Ascending aorta (tissue), 2 donors: ENCODE measurements at regions not wholly inside any gene's neighbourhood (a gene's known extent, or its start where the extent isn't known, plus 50 kb on each side); places are given as distances from the start of the nearest gene placed in this dataset.

Experiments
- DNase-seq, 2 donors: peaks; one replicate each; pipeline ENCODE4 v3.0.0-alpha.2; 2019; ENCODE audit warnings: low spot score in 2 of 2
- H3K27ac ChIP-seq, 2 donors: fragments of 200-600 bp; sonication (generic); one replicate each; pipeline ENCODE4 v1.5.1; 2016 to 2017; ENCODE audit warnings: mild to moderate bottlenecking in 1 of 2
- H3K27me3 ChIP-seq: fragments of 200-600 bp; sonication (generic); one replicate; pipeline ENCODE4 v1.5.1; 2017
- H3K36me3 ChIP-seq, 2 donors: fragments of 200-600 bp; sonication (generic); one replicate each; pipeline ENCODE4 v1.5.1; 2016
- H3K4me1 ChIP-seq, 2 donors: fragments of 200-600 bp; sonication (generic); one replicate each; pipeline ENCODE4 v1.5.1; 2016 to 2017; ENCODE audit warnings: mild to moderate bottlenecking in 1 of 2
- H3K4me3 ChIP-seq, 2 donors: fragments of 200-600 bp; sonication (generic); one replicate each; pipeline ENCODE4 v1.5.1; 2016 to 2017; ENCODE audit warnings: mild to moderate bottlenecking in 1 of 2
- H3K9me3 ChIP-seq, 2 donors: fragments of 200-600 bp; sonication (generic); one replicate each; pipeline ENCODE4 v1.5.1; 2016
- CTCF ChIP-seq, 3 experiments: fragments of 200-600 bp in 2 of 3; fragments of 450-650 bp in 1 of 3; sonication (generic) in 2 of 3; IDR thresholded peaks; one replicate each; pipeline ENCODE4 v1.5.1; 2016 to 2019; ENCODE audit warnings: antibody characterized with exemption in 3 of 3, mild to moderate bottlenecking in 1 of 3, moderate library complexity in 1 of 3
- intact Hi-C: fragments of 100-400 bp; cut with DNase I; formaldehyde crosslinking; loops from one replicate; pipeline ENCODE4 v1.15.1; 2023

- no peaks in the 10 kb centered on the region for H3K4me1 ChIP-seq
- no peaks in the 10 kb centered on the region for H3K36me3 ChIP-seq
- DNase-seq = no peak
- TF ChIP-seq CTCF (IDR thresholded peaks at IDR 0.05) = no peak
- intact Hi-C loops = no loop called here
- H3K27ac ChIP-seq = no peak overlapping the region
- H3K9me3 ChIP-seq = no peaks in the 10 kb centered on the region
- H3K27me3 ChIP-seq = no peaks in the 10 kb centered on the region
- no peak overlapping the region for H3K4me3 ChIP-seq
Observed at GRCh38 chr1:194830387-194830786, 1644.0 kb upstream of the B3GALT2 start.

GRCh38 chr1:194829492-194829891 is 1643.1 kb upstream of the B3GALT2 start:
- Histone ChIP-seq H3K36me3 (no peaks in the 10 kb centered on the region), H3K27ac (no peak overlapping the region), H3K9me3 (no peaks in the 10 kb centered on the region), H3K4me1 (no peaks in the 10 kb centered on the region), H3K27me3 (no peaks in the 10 kb centered on the region), H3K4me3 (no peak overlapping the region)
- DNase-seq = no peak
- intact Hi-C loops = no loop called here
- no peak for TF ChIP-seq CTCF (IDR thresholded peaks at IDR 0.05)

GRCh38 chr1:194825382-194825781 is 1639.0 kb upstream of the B3GALT2 start:
- Histone ChIP-seq H3K9me3 (no peaks in the 10 kb centered on the region), H3K27me3 (no peaks in the 10 kb centered on the region), H3K36me3 (no peaks in the 10 kb centered on the region), H3K27ac (no peak overlapping the region), H3K4me3 (no peak overlapping the region), H3K4me1 (no peaks in the 10 kb centered on the region)
- no peak for TF ChIP-seq CTCF (IDR thresholded peaks at IDR 0.05)
- intact Hi-C loops = no loop called here
- DNase-seq = no peak

- Histone ChIP-seq H3K4me1 (no peaks in the 10 kb centered on the region), H3K9me3 (no peaks in the 10 kb centered on the region), H3K4me3 (no peak overlapping the region), H3K36me3 (no peaks in the 10 kb centered on the region), H3K27ac (no peak overlapping the region), H3K27me3 (no peaks in the 10 kb centered on the region)
- no peak for DNase-seq
- intact Hi-C loops = no loop called here
- no peak for TF ChIP-seq CTCF (IDR thresholded peaks at IDR 0.05)
Observed at GRCh38 chr1:194821091-194821490, 1634.7 kb upstream of the B3GALT2 start.

GRCh38 chr1:194818674-194819073 is 1632.3 kb upstream of the B3GALT2 start:
- intact Hi-C loops = no loop called here

More at GRCh38 chr1:194818674-194819073, 1632.3 kb upstream of the B3GALT2 start:
- no peak for TF ChIP-seq CTCF (IDR thresholded peaks at IDR 0.05)
- no peak for DNase-seq
- H3K4me3 ChIP-seq = no peak overlapping the region
- no peaks in the 10 kb centered on the region for H3K9me3 ChIP-seq
- no peaks in the 10 kb centered on the region for H3K27me3 ChIP-seq
- H3K4me1 ChIP-seq = no peaks in the 10 kb centered on the region
- no peaks in the 10 kb centered on the region for H3K36me3 ChIP-seq
- no peak overlapping the region for H3K27ac ChIP-seq
